SK-N-SH (cell line): ENCODE measurements at regions not wholly inside any gene's neighbourhood (a gene's known extent, or its start where the extent isn't known, plus 50 kb on each side); places are given as distances from the start of the nearest gene placed in this dataset.

ENCODE experiments used
- CTCF ChIA-PET: fragments of 300-600, 350-600 bp; formaldehyde crosslinking; extraction: SDS; loops from one replicate; lab custom pipeline; 2021; lab: Yijun Ruan, JAX
- POLR2A ChIA-PET: fragments of 350-600 bp; sonication (Branson Sonifier 250); formaldehyde crosslinking; extraction: SDS; loops from one replicate; lab custom pipeline; 2020; ENCODE audit warnings: antibody characterized with exemption, inconsistent platforms; lab: Yijun Ruan, JAX
- DNase-seq: peaks from one replicate; pipeline ENCODE4 v3.0.0; 2012
- H2AFZ ChIP-seq: fragments of 200-600 bp; sonication (generic); 2 replicates; pipeline ENCODE4 v1.8.1; 2016; ENCODE audit warnings: antibody characterized with exemption, mild to moderate bottlenecking, low read depth
- H3F3A ChIP-seq: fragments of 200-600 bp; sonication (generic); replicated peaks from 2 replicates; pipeline ENCODE3; 2016; ENCODE audit warnings: antibody characterized with exemption, mild to moderate bottlenecking; ENCODE audit not compliant: insufficient read depth
- H3K27ac ChIP-seq, 2 experiments: fragments of 200-500 bp in 1 of 2; fragments of 200-600 bp in 1 of 2; sonication (Bioruptor generic) in 1 of 2; sonication (generic), shearing (Covaris generic) in 1 of 2; 2 replicates each; pipeline versions ENCODE4 v1.5.1 to v1.6.1; 2014 to 2016; ENCODE audit warnings: low read depth in 2 of 2, inconsistent platforms in 1 of 2, low read length in 1 of 2, mild to moderate bottlenecking in 1 of 2, mixed read lengths in 1 of 2
- H3K27me3 ChIP-seq: fragments of 200-600 bp; sonication (generic), shearing (Covaris generic); 2 replicates; pipeline ENCODE4 v1.6.1; 2016; ENCODE audit warnings: mixed run types; ENCODE audit not compliant: insufficient read depth
- H3K36me3 ChIP-seq, 2 experiments: fragments of 200-500 bp in 1 of 2; fragments of 200-600 bp in 1 of 2; sonication (Bioruptor generic) in 1 of 2; sonication (generic) in 1 of 2; replicated peaks in 1 of 2; 2 replicates each; pipeline versions ENCODE3 to v1.5.1; 2014 to 2016; ENCODE audit warnings: low read length in 1 of 2, mild to moderate bottlenecking in 1 of 2; ENCODE audit not compliant: insufficient read depth in 2 of 2, control insufficient read depth in 1 of 2
- H3K4me1 ChIP-seq, 2 experiments: fragments of 200-500 bp in 1 of 2; fragments of 200-600 bp in 1 of 2; sonication (Bioruptor generic) in 1 of 2; sonication (generic), shearing (Covaris generic) in 1 of 2; 2 replicates each; pipeline versions ENCODE4 v1.5.1 to v1.6.1; 2014 to 2016; ENCODE audit warnings: low read depth in 1 of 2, low read length in 1 of 2, mixed run types in 1 of 2; ENCODE audit not compliant: insufficient read depth in 2 of 2, control insufficient read depth in 1 of 2
- H3K4me2 ChIP-seq: fragments of 200-600 bp; sonication (generic), shearing (Covaris generic); 2 replicates; pipeline ENCODE4 v1.6.1; 2017; ENCODE audit warnings: mixed run types
- H3K4me3 ChIP-seq, 2 experiments: fragments of 200-500 bp in 1 of 2; fragments of 200-600 bp in 1 of 2; sonication (Bioruptor generic) in 1 of 2; sonication (generic), shearing (Covaris generic) in 1 of 2; 2 replicates each; pipeline versions ENCODE4 v1.5.1 to v1.8.1; 2014 to 2016; ENCODE audit warnings: low read depth in 2 of 2, inconsistent platforms in 1 of 2, low read length in 1 of 2, mild to moderate bottlenecking in 1 of 2, mixed read lengths in 1 of 2, moderate library complexity in 1 of 2
- H3K79me2 ChIP-seq: fragments of 200-600 bp; sonication (generic); 2 replicates; pipeline ENCODE4 v1.8.1; 2017; ENCODE audit warnings: mild to moderate bottlenecking; ENCODE audit not compliant: insufficient read depth
- H3K9ac ChIP-seq: fragments of 200-600 bp; sonication (generic); 2 replicates; pipeline ENCODE4 v1.6.1; 2017; ENCODE audit warnings: mixed run types
- H3K9me2 ChIP-seq: fragments of 200-600 bp; sonication (generic); 2 replicates; pipeline ENCODE4 v1.6.1; 2017; ENCODE audit warnings: mixed run types
- H3K9me3 ChIP-seq: fragments of 200-600 bp; sonication (generic); 2 replicates; pipeline ENCODE4 v1.6.1; 2017; ENCODE audit warnings: mixed run types, mild to moderate bottlenecking, moderate library complexity
- H4K20me1 ChIP-seq: fragments of 200-600 bp; sonication (generic); 2 replicates; pipeline ENCODE4 v1.6.1; 2017; ENCODE audit warnings: mild to moderate bottlenecking, mixed run types; ENCODE audit not compliant: insufficient read depth
- CHD2 ChIP-seq: fragments of 150-350 bp; IDR thresholded peaks from 2 replicates; pipeline ENCODE4 v1.6.1; 2018; ENCODE audit warnings: low read length; ENCODE audit not compliant: partially characterized antibody
- FOXM1 ChIP-seq: IDR thresholded peaks from 2 replicates; pipeline ENCODE4 v1.4.0; 2012; ENCODE audit warnings: low read depth, mild to moderate bottlenecking
- GABPA ChIP-seq: IDR thresholded peaks from 2 replicates; pipeline ENCODE4 v1.4.0; 2012; ENCODE audit warnings: low read depth, mild to moderate bottlenecking
- GATA2 ChIP-seq: sonication (generic); formaldehyde crosslinking; IDR thresholded peaks from 2 replicates; pipeline ENCODE4 v1.5.0; 2020; ENCODE audit warnings: mild to moderate bottlenecking, missing genetic modification reagents
- JUND ChIP-seq: IDR thresholded peaks from 2 replicates; pipeline ENCODE4 v1.4.0; 2012
- MEF2A ChIP-seq: IDR thresholded peaks from 2 replicates; pipeline ENCODE4 v1.4.0; 2012; ENCODE audit warnings: low read depth, borderline replicate concordance
- MXI1 ChIP-seq: IDR thresholded peaks from 2 replicates; pipeline ENCODE4 v1.6.1; 2012; ENCODE audit warnings: mild to moderate bottlenecking, low read depth, low read length, improper control_type of control experiment
- NFIC ChIP-seq: IDR thresholded peaks from 2 replicates; pipeline ENCODE4 v1.4.0; 2012; ENCODE audit warnings: borderline replicate concordance
- NRF1 ChIP-seq: IDR thresholded peaks from 2 replicates; pipeline ENCODE4 v1.6.1; 2012; ENCODE audit warnings: low read depth, mild to moderate bottlenecking, low read length
- POLR2AphosphoS5 ChIP-seq: IDR thresholded peaks from 2 replicates; pipeline ENCODE4 v1.6.1; 2012; ENCODE audit warnings: low read depth, low read length
- RCOR1 ChIP-seq: fragments of 150-350 bp; IDR thresholded peaks from 2 replicates; pipeline ENCODE4 v1.6.1; 2017; ENCODE audit warnings: antibody characterized with exemption, low read length
- RFX5 ChIP-seq: IDR thresholded peaks from 2 replicates; pipeline ENCODE4 v1.6.1; 2012; ENCODE audit warnings: mild to moderate bottlenecking, improper control_type of control experiment, low read length
- SIN3A ChIP-seq: IDR thresholded peaks from 2 replicates; pipeline ENCODE4 v1.6.1; 2012; ENCODE audit warnings: low read depth, mild to moderate bottlenecking, low read length, moderate library complexity, borderline replicate concordance
- SMC3 ChIP-seq: IDR thresholded peaks from 2 replicates; pipeline ENCODE4 v1.6.1; 2012; ENCODE audit warnings: low read depth, low read length, improper control_type of control experiment
- TCF12 ChIP-seq: IDR thresholded peaks from 2 replicates; pipeline ENCODE4 v1.4.0; 2012
- TEAD4 ChIP-seq: IDR thresholded peaks from 2 replicates; pipeline ENCODE4 v1.4.0; 2012; ENCODE audit warnings: mild to moderate bottlenecking, borderline replicate concordance; ENCODE audit not compliant: insufficient read depth
- YY1 ChIP-seq: IDR thresholded peaks from 2 replicates; pipeline ENCODE4 v1.4.0; 2012; ENCODE audit warnings: low read depth, mild to moderate bottlenecking
- WGBS: methylation state at CpG from one replicate; pipeline ENCODE4 v1.1.6; 2017; ENCODE audit warnings: low lambda C conversion rate; 5-methylcytosine and 5-hydroxymethylcytosine counted together
- TF ChIP-seq, protein P1 (sequence below): IDR thresholded peaks from 2 replicates; pipeline ENCODE4; 2012
- TF ChIP-seq, protein P2 (sequence below): fragments of 150-350 bp; IDR thresholded peaks from 2 replicates; pipeline ENCODE4 v1.6.1; 2017; ENCODE audit warnings: antibody characterized with exemption, low read length, low read depth, borderline replicate concordance
- TF ChIP-seq, protein P3 (sequence below): IDR thresholded peaks from 2 replicates; pipeline ENCODE4 v1.4.0; 2012; ENCODE audit warnings: low read depth, borderline replicate concordance
- TF ChIP-seq, protein P4 (sequence below): fragments of 150-350 bp; IDR thresholded peaks from 2 replicates; pipeline ENCODE4 v1.6.1; 2016; ENCODE audit warnings: mild to moderate bottlenecking, low read depth, low read length

DNA sequence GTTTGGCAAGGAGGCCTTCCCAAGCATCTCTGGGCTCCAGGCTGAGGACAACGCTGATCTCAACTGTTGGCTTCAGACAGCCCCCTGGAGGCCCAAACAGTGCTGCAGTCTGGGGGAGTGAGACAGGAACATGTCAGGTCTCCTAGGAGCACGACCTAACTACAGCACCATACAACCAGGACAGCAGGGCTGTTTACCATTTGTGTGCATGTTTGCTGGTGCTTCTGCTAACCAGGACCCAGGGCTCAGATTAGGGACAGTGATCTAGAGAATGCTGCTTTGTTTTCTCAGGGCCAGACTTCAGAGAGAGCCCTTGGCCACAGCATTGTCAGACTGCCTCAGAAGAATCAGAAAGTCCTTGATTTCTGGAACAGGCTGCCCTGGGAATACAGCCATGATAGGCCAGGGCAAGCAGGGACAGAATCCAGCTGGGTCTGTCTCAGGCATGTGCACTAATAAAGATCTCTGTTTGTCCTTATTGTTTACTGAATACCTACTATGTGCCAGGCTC, 126.5 kb downstream of the VPREB1 start:
- H2AFZ ChIP-seq: no peak overlapping the region
- no peaks in the 10 kb centered on the region for H3K36me3 ChIP-seq
- H3K27me3 ChIP-seq: no peaks in the 10 kb centered on the region; the same call in 1 of the 2 replicates
- no peaks in the 10 kb centered on the region for H4K20me1 ChIP-seq
- no peaks in the 10 kb centered on the region for H3F3A ChIP-seq
- no peak overlapping the region for H3K9ac ChIP-seq
- TF ChIP-seq, protein P1, sequence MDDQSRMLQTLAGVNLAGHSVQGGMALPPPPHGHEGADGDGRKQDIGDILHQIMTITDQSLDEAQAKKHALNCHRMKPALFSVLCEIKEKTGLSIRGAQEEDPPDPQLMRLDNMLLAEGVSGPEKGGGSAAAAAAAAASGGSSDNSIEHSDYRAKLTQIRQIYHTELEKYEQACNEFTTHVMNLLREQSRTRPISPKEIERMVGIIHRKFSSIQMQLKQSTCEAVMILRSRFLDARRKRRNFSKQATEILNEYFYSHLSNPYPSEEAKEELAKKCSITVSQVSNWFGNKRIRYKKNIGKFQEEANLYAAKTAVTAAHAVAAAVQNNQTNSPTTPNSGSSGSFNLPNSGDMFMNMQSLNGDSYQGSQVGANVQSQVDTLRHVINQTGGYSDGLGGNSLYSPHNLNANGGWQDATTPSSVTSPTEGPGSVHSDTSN: no peak
- no peak for TF ChIP-seq MEF2A
- no peak for TF ChIP-seq GATA2 (CRISPR knock-in tag)
- TF ChIP-seq, all 33 proteins: peak for 0
- DNase-seq: no peak
- ChIA-PET CTCF (interaction anchor here (0.6 to 2.4 kb wide), 2 partner anchors 13 to 28 kb away, joined by 3 to 6 read pairs; no protein-coding TSS in a partner anchor), POLR2A (no interaction called here)
- Histone ChIP-seq H3K4me3 (no peak overlapping the region), H3K4me1 (no peaks in the 10 kb centered on the region), H3K9me3 (no peaks in the 10 kb centered on the region), H3K79me2 (no peaks in the 10 kb centered on the region), H3K4me2 (no peak overlapping the region), H3K27ac (no peak overlapping the region), H3K9me2 (no peaks in the 10 kb centered on the region)
- WGBS: no CpG with 5 or more reads among the region's 2 CpGs

DNA sequence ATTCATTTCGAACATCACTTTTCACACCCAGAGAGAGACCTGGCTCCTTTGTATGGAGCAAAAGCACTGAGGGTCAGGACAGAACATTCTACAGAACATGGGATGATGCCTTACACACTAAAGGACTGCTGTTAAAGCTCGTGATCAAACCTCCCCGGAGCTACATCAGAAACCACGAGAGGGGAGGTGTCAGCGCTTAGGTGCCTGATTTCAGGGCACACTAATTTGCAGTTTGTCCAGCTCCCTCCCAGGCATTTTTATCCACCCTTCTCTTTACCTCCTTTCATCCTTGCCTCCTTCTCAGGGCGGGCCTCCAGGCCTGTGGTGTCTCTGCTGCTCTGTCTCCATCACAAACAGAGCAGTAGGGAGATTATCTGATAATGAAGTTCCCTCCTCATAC, 127.5 kb downstream of the VPREB1 start:
- H3K79me2 ChIP-seq: no peaks in the 10 kb centered on the region
- 15% methylated on average over 6 of the region's 6 CpGs for WGBS
- H3F3A ChIP-seq: no peaks in the 10 kb centered on the region
- H3K9me3 ChIP-seq: no peaks in the 10 kb centered on the region
- no peak overlapping the region for H3K4me3 ChIP-seq
- no peaks in the 10 kb centered on the region for H3K9me2 ChIP-seq
- H3K9ac ChIP-seq: no peak overlapping the region
- CTCF ChIA-PET: interaction anchor here (2.4 kb wide), 1 partner anchor 29 kb away, joined by 6 read pairs; no protein-coding TSS in a partner anchor
- H3K4me1 ChIP-seq: no peaks in the 10 kb centered on the region
- H3K36me3 ChIP-seq: no peaks in the 10 kb centered on the region
- H4K20me1 ChIP-seq: no peaks in the 10 kb centered on the region
- H3K4me2 ChIP-seq: no peak overlapping the region
- H3K27me3 ChIP-seq: no peaks in the 10 kb centered on the region; the same call in 1 of the 2 replicates
- no peak for DNase-seq
- H3K27ac ChIP-seq: no peak overlapping the region
- TF ChIP-seq TEAD4 (no peak), CHD2 (no peak), GATA2 (CRISPR knock-in tag) (no peak), NRF1 (no peak), RCOR1 (no peak), SIN3A (no peak), NFIC (no peak), YY1 (no peak), RFX5 (no peak)
- TF ChIP-seq, all 33 proteins: peak for 0
- POLR2A ChIA-PET: no interaction called here
- H2AFZ ChIP-seq: no peak overlapping the region

DNA sequence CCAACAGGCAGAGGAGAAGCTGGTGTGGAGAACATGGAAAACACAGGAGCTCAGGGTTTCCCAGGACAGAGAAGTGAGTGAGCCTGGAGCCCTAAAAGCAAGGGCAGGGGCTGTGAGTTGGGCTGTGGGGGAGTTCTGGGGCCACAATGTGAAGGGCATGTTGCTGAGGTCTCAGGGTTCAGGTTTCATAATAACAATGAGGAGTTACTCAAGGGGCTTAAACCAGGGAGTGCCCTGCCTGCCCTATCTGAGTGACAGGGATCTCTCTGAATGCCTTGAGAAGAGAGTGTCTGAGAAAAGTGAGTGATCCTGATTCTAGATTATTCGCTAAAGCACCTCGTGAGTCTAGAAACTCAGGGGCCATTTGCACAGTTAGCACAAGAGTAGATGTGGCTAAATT, 129.6 kb downstream of the VPREB1 start:
- H3K27ac ChIP-seq: no peak overlapping the region
- no peaks in the 10 kb centered on the region for H3K9me2 ChIP-seq
- H3K27me3 ChIP-seq: no peaks in the 10 kb centered on the region; the same call in 1 of the 2 replicates
- H4K20me1 ChIP-seq: no peaks in the 10 kb centered on the region
- H2AFZ ChIP-seq: no peak overlapping the region
- no peak overlapping the region for H3K4me2 ChIP-seq
- CTCF ChIA-PET: no interaction called here
- H3K79me2 ChIP-seq: no peaks in the 10 kb centered on the region
- WGBS: 0% methylated on average over 2 of the region's 2 CpGs
- H3K36me3 ChIP-seq: no peaks in the 10 kb centered on the region
- POLR2A ChIA-PET: no interaction called here
- no peaks in the 10 kb centered on the region for H3K4me1 ChIP-seq
- no peak overlapping the region for H3K9ac ChIP-seq
- no peak overlapping the region for H3K4me3 ChIP-seq
- no peaks in the 10 kb centered on the region for H3K9me3 ChIP-seq
- no peaks in the 10 kb centered on the region for H3F3A ChIP-seq
- DNase-seq: no peak
- no peak for TF ChIP-seq CHD2
- TF ChIP-seq MEF2A: no peak
- no peak for TF ChIP-seq RCOR1
- no peak for TF ChIP-seq MXI1
- TF ChIP-seq, protein P2, sequence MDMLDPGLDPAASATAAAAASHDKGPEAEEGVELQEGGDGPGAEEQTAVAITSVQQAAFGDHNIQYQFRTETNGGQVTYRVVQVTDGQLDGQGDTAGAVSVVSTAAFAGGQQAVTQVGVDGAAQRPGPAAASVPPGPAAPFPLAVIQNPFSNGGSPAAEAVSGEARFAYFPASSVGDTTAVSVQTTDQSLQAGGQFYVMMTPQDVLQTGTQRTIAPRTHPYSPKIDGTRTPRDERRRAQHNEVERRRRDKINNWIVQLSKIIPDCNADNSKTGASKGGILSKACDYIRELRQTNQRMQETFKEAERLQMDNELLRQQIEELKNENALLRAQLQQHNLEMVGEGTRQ: no peak
- TF ChIP-seq, protein P3, sequence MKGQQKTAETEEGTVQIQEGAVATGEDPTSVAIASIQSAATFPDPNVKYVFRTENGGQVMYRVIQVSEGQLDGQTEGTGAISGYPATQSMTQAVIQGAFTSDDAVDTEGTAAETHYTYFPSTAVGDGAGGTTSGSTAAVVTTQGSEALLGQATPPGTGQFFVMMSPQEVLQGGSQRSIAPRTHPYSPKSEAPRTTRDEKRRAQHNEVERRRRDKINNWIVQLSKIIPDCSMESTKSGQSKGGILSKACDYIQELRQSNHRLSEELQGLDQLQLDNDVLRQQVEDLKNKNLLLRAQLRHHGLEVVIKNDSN: no peak
- TF ChIP-seq JUND: no peak
- no peak for TF ChIP-seq SMC3
- no peak for TF ChIP-seq TCF12
- TF ChIP-seq GABPA: no peak
- TF ChIP-seq POLR2AphosphoS5: no peak
- no peak for TF ChIP-seq RFX5
- no peak for TF ChIP-seq FOXM1
- TF ChIP-seq, protein P4, sequence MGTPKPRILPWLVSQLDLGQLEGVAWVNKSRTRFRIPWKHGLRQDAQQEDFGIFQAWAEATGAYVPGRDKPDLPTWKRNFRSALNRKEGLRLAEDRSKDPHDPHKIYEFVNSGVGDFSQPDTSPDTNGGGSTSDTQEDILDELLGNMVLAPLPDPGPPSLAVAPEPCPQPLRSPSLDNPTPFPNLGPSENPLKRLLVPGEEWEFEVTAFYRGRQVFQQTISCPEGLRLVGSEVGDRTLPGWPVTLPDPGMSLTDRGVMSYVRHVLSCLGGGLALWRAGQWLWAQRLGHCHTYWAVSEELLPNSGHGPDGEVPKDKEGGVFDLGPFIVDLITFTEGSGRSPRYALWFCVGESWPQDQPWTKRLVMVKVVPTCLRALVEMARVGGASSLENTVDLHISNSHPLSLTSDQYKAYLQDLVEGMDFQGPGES: no peak
